ENCODE measurements at regions not wholly inside any gene's neighbourhood (a gene's known extent, or its start where the extent isn't known, plus 50 kb on each side); places are given as distances from the start of the nearest gene placed in this dataset.
"Not testable (repeated sequence)": the region's sequence is repeated elsewhere in the genome, so short reads cannot be mapped to it uniquely, and the experiment has no call there.

GRCh38 chr9:31034311-31034710 lies 1350.1 kb upstream of the ACO1 start:
- H3K4me1 ChIP-seq (ENCODE audit: control insufficient read depth, insufficient read depth, low read length): peaks cover 8% of the 10 kb centered on the region
- WGBS, 2 experiments: 60 to 64% methylated on average over 4 of the region's 4 CpGs
- no peaks in the 10 kb centered on the region for H3K36me3 ChIP-seq (ENCODE audit: control insufficient read depth, insufficient read depth, low read length)
- H3K9me3 ChIP-seq (ENCODE audit: control insufficient read depth, low read length): no peaks in the 10 kb centered on the region
- H3K4me3 ChIP-seq (ENCODE audit: insufficient read depth, low read depth, low read length): no peak overlapping the region
- no peaks in the 10 kb centered on the region for H3K27me3 ChIP-seq (ENCODE audit: control insufficient read depth, insufficient read depth, low read length, poor library complexity, severe bottlenecking)
- H3K27ac ChIP-seq (ENCODE audit: insufficient read depth, low read depth, low read length, poor library complexity, severe bottlenecking): no peak overlapping the region

DNA sequence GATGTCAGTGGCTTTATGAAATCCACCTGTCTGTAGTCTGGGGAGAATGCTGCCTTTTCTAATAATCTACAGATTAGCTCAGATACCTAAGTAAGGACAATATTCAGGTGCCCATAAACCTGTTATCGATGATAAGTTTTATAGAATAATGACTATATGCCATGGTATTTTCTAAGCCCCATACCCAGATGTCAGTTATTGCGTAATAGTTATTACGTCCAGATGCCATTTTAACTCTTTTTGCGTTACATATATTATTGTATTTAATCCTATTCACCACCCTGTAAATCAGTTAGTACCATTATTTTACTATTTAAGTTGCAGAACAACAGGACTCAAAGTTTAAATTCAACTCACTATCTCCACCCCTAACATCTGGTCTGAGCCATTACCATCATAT lies 1343.9 kb upstream of the ACO1 start:
- H3K36me3 ChIP-seq (ENCODE audit: control insufficient read depth, insufficient read depth, low read length): no peaks in the 10 kb centered on the region
- no peaks in the 10 kb centered on the region for H3K4me1 ChIP-seq (ENCODE audit: control insufficient read depth, insufficient read depth, low read length)
- WGBS, 2 experiments: 93 to 96% methylated on average over 3 to 4 of the region's 4 CpGs
- no peak overlapping the region for H3K27ac ChIP-seq (ENCODE audit: insufficient read depth, low read depth, low read length, poor library complexity, severe bottlenecking)
- no peaks in the 10 kb centered on the region for H3K9me3 ChIP-seq (ENCODE audit: control insufficient read depth, low read length)
- H3K4me3 ChIP-seq (ENCODE audit: insufficient read depth, low read depth, low read length): no peak overlapping the region
- no peaks in the 10 kb centered on the region for H3K27me3 ChIP-seq (ENCODE audit: control insufficient read depth, insufficient read depth, low read length, poor library complexity, severe bottlenecking)

GRCh38 chr9:31045810-31046209 lies 1338.6 kb upstream of the ACO1 start:
- no peaks in the 10 kb centered on the region for H3K27me3 ChIP-seq (ENCODE audit: control insufficient read depth, insufficient read depth, low read length, poor library complexity, severe bottlenecking)
- no peaks in the 10 kb centered on the region for H3K9me3 ChIP-seq (ENCODE audit: control insufficient read depth, low read length)
- no peaks in the 10 kb centered on the region for H3K36me3 ChIP-seq (ENCODE audit: control insufficient read depth, insufficient read depth, low read length)
- H3K27ac ChIP-seq (ENCODE audit: insufficient read depth, low read depth, low read length, poor library complexity, severe bottlenecking): no peak overlapping the region
- no peak overlapping the region for H3K4me3 ChIP-seq (ENCODE audit: insufficient read depth, low read depth, low read length)
- no peaks in the 10 kb centered on the region for H3K4me1 ChIP-seq (ENCODE audit: control insufficient read depth, insufficient read depth, low read length)
- 100% methylated on average over 1 of the region's 1 CpG; no CpG with 5 or more reads in 1 of the 2 experiments for WGBS, 2 experiments

DNA sequence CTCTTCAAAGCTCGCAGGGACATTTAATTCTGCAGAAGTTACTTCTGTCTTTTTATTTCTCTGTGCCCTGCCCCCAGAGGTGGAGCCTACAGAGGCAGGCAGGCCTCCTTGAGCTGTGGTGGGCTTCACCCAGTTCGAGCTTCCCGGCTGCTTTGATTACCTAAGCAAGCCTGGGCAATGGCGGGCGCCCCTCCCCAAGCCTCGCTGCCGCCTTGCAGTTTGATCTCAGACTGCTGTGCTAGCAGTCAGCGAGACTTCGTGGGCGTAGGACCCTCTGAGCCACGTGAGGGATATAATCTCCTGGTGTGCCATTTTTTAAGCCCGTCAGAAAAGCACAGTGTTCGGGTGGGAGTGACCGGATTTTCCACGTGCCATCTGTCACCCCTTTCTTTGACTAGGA lies 1322.9 kb upstream of the ACO1 start:
- H3K36me3 ChIP-seq (ENCODE audit: control insufficient read depth, insufficient read depth, low read length); H3K4me1 ChIP-seq (ENCODE audit: control insufficient read depth, insufficient read depth, low read length); H3K4me3 ChIP-seq (ENCODE audit: insufficient read depth, low read depth, low read length); H3K27me3 ChIP-seq (ENCODE audit: control insufficient read depth, insufficient read depth, low read length, poor library complexity, severe bottlenecking); H3K27ac ChIP-seq (ENCODE audit: insufficient read depth, low read depth, low read length, poor library complexity, severe bottlenecking); H3K9me3 ChIP-seq (ENCODE audit: control insufficient read depth, low read length): not testable (repeated sequence)
- WGBS, 2 experiments: 87 to 89% methylated on average over 15 of the region's 15 CpGs

DNA sequence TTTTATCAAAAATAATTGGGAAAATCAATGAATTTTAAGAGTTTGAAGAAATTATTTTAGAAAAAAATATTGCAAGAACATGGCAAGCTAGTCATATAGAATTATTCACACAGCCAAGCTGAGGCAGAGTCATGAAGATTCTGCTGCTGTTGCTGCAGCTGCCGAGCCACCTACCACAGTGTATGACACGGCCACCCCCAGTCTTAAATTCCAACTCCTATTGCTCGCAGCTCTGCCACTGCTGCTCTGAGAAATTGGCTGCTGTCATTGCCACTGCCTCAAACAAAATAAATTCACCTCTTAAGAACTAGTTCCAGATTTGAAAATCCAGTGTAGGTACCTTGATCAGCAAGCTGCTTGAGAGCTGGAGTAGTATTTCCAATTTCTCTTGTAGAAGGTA lies 1318.8 kb upstream of the ACO1 start:
- 82 to 83% methylated on average over 3 of the region's 3 CpGs for WGBS, 2 experiments
- Histone ChIP-seq H3K36me3 (ENCODE audit: control insufficient read depth, insufficient read depth, low read length) (no peaks in the 10 kb centered on the region), H3K27me3 (ENCODE audit: control insufficient read depth, insufficient read depth, low read length, poor library complexity, severe bottlenecking) (no peaks in the 10 kb centered on the region), H3K27ac (ENCODE audit: insufficient read depth, low read depth, low read length, poor library complexity, severe bottlenecking) (no peak overlapping the region), H3K4me1 (ENCODE audit: control insufficient read depth, insufficient read depth, low read length) (no peaks in the 10 kb centered on the region), H3K4me3 (ENCODE audit: insufficient read depth, low read depth, low read length) (no peak overlapping the region), H3K9me3 (ENCODE audit: control insufficient read depth, low read length) (no peaks in the 10 kb centered on the region)

- 78 to 83% methylated on average over 2 of the region's 2 CpGs for WGBS, 2 experiments
- Histone ChIP-seq H3K36me3 (ENCODE audit: control insufficient read depth, insufficient read depth, low read length) (no peaks in the 10 kb centered on the region), H3K27ac (ENCODE audit: insufficient read depth, low read depth, low read length, poor library complexity, severe bottlenecking) (no peak overlapping the region), H3K4me3 (ENCODE audit: insufficient read depth, low read depth, low read length) (no peak overlapping the region), H3K9me3 (ENCODE audit: control insufficient read depth, low read length) (no peaks in the 10 kb centered on the region), H3K4me1 (ENCODE audit: control insufficient read depth, insufficient read depth, low read length) (no peaks in the 10 kb centered on the region), H3K27me3 (ENCODE audit: control insufficient read depth, insufficient read depth, low read length, poor library complexity, severe bottlenecking) (no peaks in the 10 kb centered on the region)
These were observed 1317.0 kb upstream of the ACO1 start for GRCh38 chr9:31067418-31067817.

- 90 to 91% methylated on average over 23 of the region's 23 CpGs for WGBS, 2 experiments
These were observed 1312.7 kb upstream of the ACO1 start for GRCh38 chr9:31071606-31072286.

GRCh38 chr9:31078175-31078574 lies 1306.3 kb upstream of the ACO1 start:
- Histone ChIP-seq H3K9me3 (ENCODE audit: control insufficient read depth, low read length) (no peaks in the 10 kb centered on the region), H3K4me3 (ENCODE audit: insufficient read depth, low read depth, low read length) (no peak overlapping the region), H3K27ac (ENCODE audit: insufficient read depth, low read depth, low read length, poor library complexity, severe bottlenecking) (no peak overlapping the region), H3K27me3 (ENCODE audit: control insufficient read depth, insufficient read depth, low read length, poor library complexity, severe bottlenecking) (no peaks in the 10 kb centered on the region), H3K4me1 (ENCODE audit: control insufficient read depth, insufficient read depth, low read length) (no peaks in the 10 kb centered on the region), H3K36me3 (ENCODE audit: control insufficient read depth, insufficient read depth, low read length) (no peaks in the 10 kb centered on the region)
- WGBS, 2 experiments: 91 to 97% methylated on average over 1 to 2 of the region's 2 CpGs

More at GRCh38 chr9:31071606-31072286, 1312.7 kb upstream of the ACO1 start:
- no peaks in the 10 kb centered on the region for H3K27me3 ChIP-seq (ENCODE audit: control insufficient read depth, insufficient read depth, low read length, poor library complexity, severe bottlenecking)
- no peaks in the 10 kb centered on the region for H3K36me3 ChIP-seq (ENCODE audit: control insufficient read depth, insufficient read depth, low read length)
- no peak overlapping the region for H3K27ac ChIP-seq (ENCODE audit: insufficient read depth, low read depth, low read length, poor library complexity, severe bottlenecking)
- H3K4me3 ChIP-seq (ENCODE audit: insufficient read depth, low read depth, low read length): no peak overlapping the region
- H3K4me1 ChIP-seq (ENCODE audit: control insufficient read depth, insufficient read depth, low read length): no peaks in the 10 kb centered on the region
- no peaks in the 10 kb centered on the region for H3K9me3 ChIP-seq (ENCODE audit: control insufficient read depth, low read length)

GRCh38 chr9:31084350-31084749 lies 1300.1 kb upstream of the ACO1 start:
- Histone ChIP-seq H3K27ac (ENCODE audit: insufficient read depth, low read depth, low read length, poor library complexity, severe bottlenecking) (no peak overlapping the region), H3K4me3 (ENCODE audit: insufficient read depth, low read depth, low read length) (no peak overlapping the region), H3K9me3 (ENCODE audit: control insufficient read depth, low read length) (no peaks in the 10 kb centered on the region), H3K27me3 (ENCODE audit: control insufficient read depth, insufficient read depth, low read length, poor library complexity, severe bottlenecking) (no peaks in the 10 kb centered on the region), H3K4me1 (ENCODE audit: control insufficient read depth, insufficient read depth, low read length) (no peaks in the 10 kb centered on the region), H3K36me3 (ENCODE audit: control insufficient read depth, insufficient read depth, low read length) (no peaks in the 10 kb centered on the region)
- WGBS, 2 experiments: 87 to 97% methylated on average over 4 of the region's 4 CpGs

- Histone ChIP-seq H3K27me3 (ENCODE audit: control insufficient read depth, insufficient read depth, low read length, poor library complexity, severe bottlenecking) (no peaks in the 10 kb centered on the region), H3K27ac (ENCODE audit: insufficient read depth, low read depth, low read length, poor library complexity, severe bottlenecking) (no peak overlapping the region), H3K36me3 (ENCODE audit: control insufficient read depth, insufficient read depth, low read length) (no peaks in the 10 kb centered on the region), H3K4me1 (ENCODE audit: control insufficient read depth, insufficient read depth, low read length) (no peaks in the 10 kb centered on the region), H3K9me3 (ENCODE audit: control insufficient read depth, low read length) (no peaks in the 10 kb centered on the region), H3K4me3 (ENCODE audit: insufficient read depth, low read depth, low read length) (no peak overlapping the region)
These were observed 1294.8 kb upstream of the ACO1 start for GRCh38 chr9:31089549-31090221.

Measured in ectodermal cell (in vitro differentiated cells).